Glomerular endothelial cell (primary cell): ENCODE measurements at regions not wholly inside any gene's neighbourhood (a gene's known extent, or its start where the extent isn't known, plus 50 kb on each side); places are given as distances from the start of the nearest gene placed in this dataset.

Source experiments
- DNase-seq: peaks from one replicate; pipeline ENCODE4 v3.0.0-alpha.2; 2011; ENCODE audit warnings: low read depth, low spot score; ENCODE audit errors: extremely low read depth

GRCh38 chr1:208756339-208756981, 512.3 kb upstream of the PLXNA2 start:
- no peak for DNase-seq

GRCh38 chr1:208757846-208758245, 513.7 kb upstream of the PLXNA2 start:
- no peak for DNase-seq

- no peak for DNase-seq
Measured at GRCh38 chr1:208759255-208759654, 515.1 kb upstream of the PLXNA2 start.

- DNase-seq = no peak
Measured at GRCh38 chr1:208763971-208764370, 519.8 kb upstream of the PLXNA2 start.

GRCh38 chr1:208766832-208767231, 522.6 kb upstream of the PLXNA2 start:
- DNase-seq = no peak

GRCh38 chr1:208767816-208768215, 523.6 kb upstream of the PLXNA2 start:
- no peak for DNase-seq

- no peak for DNase-seq
Measured at GRCh38 chr1:208772891-208773290, 528.7 kb upstream of the PLXNA2 start.

- DNase-seq = no peak
Measured at GRCh38 chr1:208775841-208776240, 531.7 kb upstream of the PLXNA2 start.

GRCh38 chr1:208778417-208778816, 534.2 kb upstream of the PLXNA2 start:
- DNase-seq = no peak

GRCh38 chr1:208781391-208782045, 537.3 kb upstream of the PLXNA2 start:
- no peak for DNase-seq

- DNase-seq = no peak
Measured at GRCh38 chr1:208782186-208782585, 538.0 kb upstream of the PLXNA2 start.

GRCh38 chr1:208785629-208786028, 541.4 kb upstream of the PLXNA2 start:
- DNase-seq = no peak

- DNase-seq = no peak
Measured at GRCh38 chr1:208787219-208787618, 543.0 kb upstream of the PLXNA2 start.

- no peak for DNase-seq
Measured at GRCh38 chr1:208788013-208788540, 543.9 kb upstream of the PLXNA2 start.

- no peak for DNase-seq
Measured at GRCh38 chr1:208791456-208791855, 547.3 kb upstream of the PLXNA2 start.

- DNase-seq = peak; percentile 3
Measured at GRCh38 chr1:208793861-208794345, 549.7 kb upstream of the PLXNA2 start.

GRCh38 chr1:208799186-208799585, 555.0 kb upstream of the PLXNA2 start:
- no peak for DNase-seq

GRCh38 chr1:208803011-208803811, 559.0 kb upstream of the PLXNA2 start:
- no peak for DNase-seq

- DNase-seq = no peak
Measured at GRCh38 chr1:208807446-208808127, 563.4 kb upstream of the PLXNA2 start.

GRCh38 chr1:208808301-208808700, 564.1 kb upstream of the PLXNA2 start:
- no peak for DNase-seq

GRCh38 chr1:208809876-208810275, 565.7 kb upstream of the PLXNA2 start:
- no peak for DNase-seq
